IPS-NIHi7 (cell line): ENCODE measurements at regions not wholly inside any gene's neighbourhood (a gene's known extent, or its start where the extent isn't known, plus 50 kb on each side); places are given as distances from the start of the nearest gene placed in this dataset.

Source experiments
- DNase-seq: peaks from one replicate; pipeline ENCODE4 v3.0.0; 2012; ENCODE audit warnings: mixed read lengths; ENCODE audit errors: extremely low spot score

- no peak for DNase-seq
Observed at GRCh38 chr17:34711646-34712045, 132.3 kb downstream of the TMEM132E start.

- no peak for DNase-seq
Observed at GRCh38 chr17:34710226-34710625, 130.8 kb downstream of the TMEM132E start.

GRCh38 chr17:34709158-34709754 is 129.9 kb downstream of the TMEM132E start:
- no peak for DNase-seq

- DNase-seq = peak; percentile 66
Observed at GRCh38 chr17:34706029-34706428, 126.6 kb downstream of the TMEM132E start.

- DNase-seq = peak; percentile 86
Observed at GRCh38 chr17:34703533-34703932, 124.2 kb downstream of the TMEM132E start.

- DNase-seq = no peak
Observed at GRCh38 chr17:34699181-34699580, 119.8 kb downstream of the TMEM132E start.

- DNase-seq = no peak
Observed at GRCh38 chr17:34692920-34693319, 113.5 kb downstream of the TMEM132E start.
